GM19043 (cell line): ENCODE measurements at regions not wholly inside any gene's neighbourhood (a gene's known extent, or its start where the extent isn't known, plus 50 kb on each side); places are given as distances from the start of the nearest gene placed in this dataset.
"Not testable (repeated sequence)": the region's sequence is repeated elsewhere in the genome, so short reads cannot be mapped to it uniquely, and the experiment has no call there.

ENCODE experiments used
- ATAC-seq: cut with Tn5 transposase; IDR thresholded peaks from one replicate; pipeline ENCODE4 v1.9.1; 2021; ENCODE audit warnings: low read depth; ENCODE audit not compliant: unreplicated experiment

GRCh38 chr16:7278636-7279035 is 54.0 kb upstream of the RBFOX1 start:
- ATAC-seq: no peak

- ATAC-seq: no peak
Measured at GRCh38 chr16:7272567-7273158, 60.0 kb upstream of the RBFOX1 start.

GRCh38 chr16:7271486-7271885 is 61.2 kb upstream of the RBFOX1 start:
- no peak for ATAC-seq

GRCh38 chr16:7270823-7271222 is 61.8 kb upstream of the RBFOX1 start:
- no peak for ATAC-seq

GRCh38 chr16:7270006-7270405 is 62.6 kb upstream of the RBFOX1 start:
- no peak for ATAC-seq

GRCh38 chr16:7268182-7268581 is 64.5 kb upstream of the RBFOX1 start:
- ATAC-seq: no peak

- ATAC-seq: no peak
Measured at GRCh38 chr16:7257016-7257415, 75.6 kb upstream of the RBFOX1 start.

GRCh38 chr16:7246578-7246977 is 86.1 kb upstream of the RBFOX1 start:
- ATAC-seq: no peak

- ATAC-seq: no peak
Measured at GRCh38 chr16:7239547-7239946, 93.1 kb upstream of the RBFOX1 start.

GRCh38 chr16:7236824-7237410 is 95.7 kb upstream of the RBFOX1 start:
- no peak for ATAC-seq

GRCh38 chr16:7233975-7234374 is 98.7 kb upstream of the RBFOX1 start:
- ATAC-seq: no peak

GRCh38 chr16:7231762-7232161 is 100.9 kb upstream of the RBFOX1 start:
- no peak for ATAC-seq

- ATAC-seq: not testable (repeated sequence)
Measured at GRCh38 chr16:7229433-7230218, 103.0 kb upstream of the RBFOX1 start.

GRCh38 chr16:7227229-7227721 is 105.4 kb upstream of the RBFOX1 start:
- no peak for ATAC-seq

GRCh38 chr16:7221157-7221556 is 111.5 kb upstream of the RBFOX1 start:
- ATAC-seq: no peak

GRCh38 chr16:7218936-7219335 is 113.7 kb upstream of the RBFOX1 start:
- no peak for ATAC-seq

GRCh38 chr16:7217797-7218196 is 114.8 kb upstream of the RBFOX1 start:
- ATAC-seq: no peak

GRCh38 chr16:7216719-7217118 is 115.9 kb upstream of the RBFOX1 start:
- no peak for ATAC-seq

- no peak for ATAC-seq
Measured at GRCh38 chr16:7211781-7212180, 120.9 kb upstream of the RBFOX1 start.

GRCh38 chr16:7209598-7209997 is 123.0 kb upstream of the RBFOX1 start:
- ATAC-seq: no peak

GRCh38 chr16:7206469-7206868 is 126.2 kb upstream of the RBFOX1 start:
- no peak for ATAC-seq

GRCh38 chr16:7200320-7200719 is 132.3 kb upstream of the RBFOX1 start:
- no peak for ATAC-seq
